H1 (cell line): ENCODE measurements at regions not wholly inside any gene's neighbourhood (a gene's known extent, or its start where the extent isn't known, plus 50 kb on each side); places are given as distances from the start of the nearest gene placed in this dataset.

ENCODE experiments used
- CTCF ChIA-PET: fragments of 300-600 bp; sonication (Branson Sonifier 250); formaldehyde crosslinking; loops from one replicate; lab custom pipeline; 2021; ENCODE audit not compliant: partially characterized antibody; lab: Charles Lee
- POLR2A ChIA-PET: fragments of 300-600 bp; sonication (Branson Sonifier 250); formaldehyde crosslinking; loops from one replicate; lab custom pipeline; 2021; ENCODE audit warnings: inconsistent platforms; ENCODE audit not compliant: partially characterized antibody; lab: Charles Lee
- DNase-seq, 2 experiments: peaks; one replicate each; pipeline versions ENCODE4 v3.0.0 to v3.0.0-alpha.2; 2010 to 2022; ENCODE audit warnings: low spot score in 2 of 2, low read depth in 1 of 2, mixed read lengths in 1 of 2
- FAIRE-seq: peaks from 2 replicates; lab custom pipeline; 2011; peaks lifted over from hg19 to GRCh38; lab: Jason Lieb, UNC
- H2AFZ ChIP-seq: 2 replicates; pipeline ENCODE4 v1.8.1; 2012; ENCODE audit warnings: low read length, inconsistent platforms
- H2AK5ac ChIP-seq: 2 replicates; pipeline ENCODE4 v1.6.1; 2013; ENCODE audit warnings: low read depth, low read length
- H2BK120ac ChIP-seq: replicated peaks from 2 replicates; pipeline ENCODE3; 2013; ENCODE audit warnings: low read depth, low read length, inconsistent platforms
- H2BK12ac ChIP-seq: 2 replicates; pipeline ENCODE4 v1.6.1; 2013; ENCODE audit warnings: low read depth, low read length
- H2BK15ac ChIP-seq: 2 replicates; pipeline ENCODE4 v1.6.1; 2013; ENCODE audit warnings: low read length
- H2BK20ac ChIP-seq: 2 replicates; pipeline ENCODE4 v1.6.1; 2013; ENCODE audit warnings: low read length
- H2BK5ac ChIP-seq: 2 replicates; pipeline ENCODE4 v1.6.1; 2013; ENCODE audit warnings: low read depth, low read length
- H3K14ac ChIP-seq: 2 replicates; pipeline ENCODE4 v1.6.1; 2013; ENCODE audit warnings: inconsistent platforms; ENCODE audit not compliant: insufficient read length
- H3K18ac ChIP-seq: 2 replicates; pipeline ENCODE4 v1.6.1; 2013; ENCODE audit warnings: low read length; ENCODE audit errors: extremely low read depth
- H3K23ac ChIP-seq: 2 replicates; pipeline ENCODE4 v1.6.1; 2013; ENCODE audit warnings: inconsistent platforms; ENCODE audit not compliant: insufficient read length
- H3K23me2 ChIP-seq: 2 replicates; pipeline ENCODE4 v1.6.1; 2013; ENCODE audit warnings: low read depth, low read length
- H3K27ac ChIP-seq: 2 replicates; pipeline ENCODE4 v1.6.1; 2011; ENCODE audit warnings: low read depth, low read length, inconsistent platforms
- H3K27me3 ChIP-seq, 4 experiments: replicated peaks in 1 of 4; 1 replicate in 1 of 4; 2 replicates in 3 of 4; pipeline versions ENCODE4 v1.6.1 to v1.8.1; 2011 to 2013; ENCODE audit warnings: low read length in 3 of 4, mild to moderate bottlenecking in 3 of 4, inconsistent platforms in 2 of 4, mixed read lengths in 2 of 4, moderate library complexity in 1 of 4; ENCODE audit not compliant: control insufficient read depth in 3 of 4, insufficient read depth in 3 of 4; ENCODE audit errors: extremely low read depth in 1 of 4
- H3K36me3 ChIP-seq, 4 experiments: 2 replicates each; pipeline versions ENCODE4 v1.6.1 to v1.8.1; 2011 to 2013; ENCODE audit warnings: mild to moderate bottlenecking in 4 of 4, low read length in 3 of 4, moderate library complexity in 2 of 4, control low read depth in 1 of 4, inconsistent platforms in 1 of 4; ENCODE audit not compliant: insufficient read depth in 4 of 4, control insufficient read depth in 2 of 4
- H3K4ac ChIP-seq: replicated peaks from 2 replicates; pipeline ENCODE3; 2013; ENCODE audit warnings: low read length, low read depth, mixed read lengths, inconsistent platforms; ENCODE audit not compliant: insufficient read length
- H3K4me1 ChIP-seq, 4 experiments: replicated peaks in 1 of 4; 1 replicate in 1 of 4; 2 replicates in 3 of 4; pipeline versions ENCODE4 v1.6.1 to v1.8.1; 2011 to 2013; ENCODE audit warnings: low read length in 3 of 4, inconsistent platforms in 2 of 4, mixed read lengths in 1 of 4; ENCODE audit not compliant: insufficient read depth in 4 of 4, control insufficient read depth in 3 of 4
- H3K4me2 ChIP-seq, 2 experiments: 2 replicates each; pipeline versions ENCODE4 v1.6.1 to v1.8.1; 2011 to 2013; ENCODE audit warnings: low read depth in 2 of 2, low read length in 2 of 2, control low read depth in 1 of 2, inconsistent platforms in 1 of 2, mild to moderate bottlenecking in 1 of 2; ENCODE audit not compliant: insufficient read depth in 1 of 2
- H3K4me3 ChIP-seq, 4 experiments: fragments of 200-600, 300-600 bp in 1 of 4; sonication (generic), shearing (Covaris generic), sonication (Bioruptor Twin) in 1 of 4; 2 replicates each; pipeline versions ENCODE4 v1.5.1 to v1.8.1; 2011 to 2016; ENCODE audit warnings: low read length in 4 of 4, low read depth in 3 of 4, control low read depth in 2 of 4, inconsistent platforms in 2 of 4, mild to moderate bottlenecking in 2 of 4, mixed read lengths in 1 of 4, moderate library complexity in 1 of 4; ENCODE audit not compliant: insufficient read depth in 2 of 4; ENCODE audit errors: extremely low read depth in 1 of 4
- H3K56ac ChIP-seq: replicated peaks from 2 replicates; pipeline ENCODE3; 2013; ENCODE audit warnings: low read depth, mild to moderate bottlenecking, mixed read lengths, low read length, inconsistent platforms; ENCODE audit not compliant: insufficient read length
- H3K79me1 ChIP-seq: 2 replicates; pipeline ENCODE4 v1.6.1; 2013; ENCODE audit warnings: low read depth, low read length, control low read depth
- H3K79me2 ChIP-seq, 2 experiments: 2 replicates each; pipeline versions ENCODE4 v1.6.1 to v1.8.1; 2012 to 2013; ENCODE audit warnings: low read length in 2 of 2, mild to moderate bottlenecking in 2 of 2, inconsistent platforms in 1 of 2; ENCODE audit not compliant: insufficient read depth in 2 of 2, control insufficient read depth in 1 of 2
- H3K9ac ChIP-seq, 4 experiments: replicated peaks in 1 of 4; 1 replicate in 1 of 4; 2 replicates in 3 of 4; pipeline versions ENCODE4 v1.6.1 to v1.8.1; 2011 to 2013; ENCODE audit warnings: low read depth in 3 of 4, low read length in 3 of 4, control low read depth in 2 of 4, mild to moderate bottlenecking in 2 of 4, moderate library complexity in 2 of 4, inconsistent platforms in 1 of 4; ENCODE audit errors: extremely low read depth in 1 of 4
- H3K9me3 ChIP-seq, 2 experiments: 2 replicates each; pipeline versions ENCODE4 v1.6.1 to v1.8.1; 2012 to 2013; ENCODE audit warnings: mild to moderate bottlenecking in 2 of 2, moderate library complexity in 2 of 2, control low read depth in 1 of 2, inconsistent platforms in 1 of 2, low read depth in 1 of 2, low read length in 1 of 2, mixed read lengths in 1 of 2; ENCODE audit not compliant: insufficient read depth in 2 of 2
- H4K20me1 ChIP-seq, 2 experiments: replicated peaks in 1 of 2; 2 replicates each; pipeline versions ENCODE3 to v1.8.1; 2011 to 2013; ENCODE audit warnings: inconsistent platforms in 2 of 2, low read length in 2 of 2, mild to moderate bottlenecking in 1 of 2; ENCODE audit not compliant: insufficient read depth in 2 of 2, control insufficient read depth in 1 of 2
- H4K5ac ChIP-seq: 2 replicates; pipeline ENCODE4 v1.6.1; 2013; ENCODE audit warnings: low read length, low read depth, mixed read lengths, inconsistent platforms; ENCODE audit not compliant: insufficient read length
- H4K8ac ChIP-seq: 2 replicates; pipeline ENCODE4 v1.8.0; 2013; ENCODE audit warnings: mild to moderate bottlenecking, moderate library complexity, low read length, inconsistent platforms; ENCODE audit not compliant: insufficient read depth; ENCODE audit errors: extremely low read depth
- H4K91ac ChIP-seq: replicated peaks from 2 replicates; pipeline ENCODE3; 2013; ENCODE audit warnings: low read length, mixed read lengths, inconsistent platforms; ENCODE audit not compliant: insufficient read length
- KDM4A ChIP-seq: IDR thresholded peaks from one replicate; pipeline ENCODE4 v1.7.1; 2012; ENCODE audit warnings: low read depth, mild to moderate bottlenecking, moderate library complexity, low read length, inconsistent platforms; ENCODE audit not compliant: severe bottlenecking
- SIN3A ChIP-seq, 2 experiments: IDR thresholded peaks in 1 of 2; conservative IDR thresholded peaks in 1 of 2; 2 replicates each; pipeline ENCODE4 v1.6.1; 2011 to 2012; ENCODE audit warnings: low read length in 2 of 2, improper control_type of control experiment in 1 of 2, low read depth in 1 of 2, mild to moderate bottlenecking in 1 of 2
- SP4 ChIP-seq: IDR thresholded peaks from 2 replicates; pipeline ENCODE4 v1.6.1; 2012; ENCODE audit warnings: low read length, inconsistent platforms
- SRF ChIP-seq: IDR thresholded peaks from 2 replicates; pipeline ENCODE4 v1.6.1; 2011; ENCODE audit warnings: mild to moderate bottlenecking, low read depth, low read length, moderate library complexity
- TEAD4 ChIP-seq: IDR thresholded peaks from 2 replicates; pipeline ENCODE4 v1.6.1; 2012; ENCODE audit warnings: low read depth, low read length, inconsistent platforms, mixed read lengths
- WGBS, 2 experiments: shearing (Covaris generic) in 1 of 2; methylation state at CpG; one replicate each; pipeline versions ENCODE4 v1.1.6 to v1.1.7; 2013 to 2015; ENCODE audit warnings: low lambda C conversion rate in 2 of 2, mixed read lengths in 2 of 2, inconsistent platforms in 1 of 2, low coverage in 1 of 2, missing lambda C conversion rate in 1 of 2; ENCODE audit not compliant: insufficient replicate concordance in 2 of 2, insufficient coverage in 1 of 2, insufficient read length in 1 of 2; ENCODE audit errors: extremely low coverage in 1 of 2, missing lambda C conversion rate in 1 of 2; 5-methylcytosine and 5-hydroxymethylcytosine counted together
- TF ChIP-seq, protein P1 (sequence below): IDR thresholded peaks from 2 replicates; pipeline ENCODE4 v1.6.1; 2011; ENCODE audit warnings: low read depth, mild to moderate bottlenecking, low read length; ENCODE audit not compliant: insufficient read depth
- TF ChIP-seq, protein P2 (sequence below): IDR thresholded peaks from 2 replicates; pipeline ENCODE4 v1.6.1; 2012; ENCODE audit warnings: inconsistent platforms
- TF ChIP-seq, protein P3 (sequence below): IDR thresholded peaks from 2 replicates; pipeline ENCODE4 v1.6.1; 2011; ENCODE audit warnings: low read length, improper control_type of control experiment

DNA sequence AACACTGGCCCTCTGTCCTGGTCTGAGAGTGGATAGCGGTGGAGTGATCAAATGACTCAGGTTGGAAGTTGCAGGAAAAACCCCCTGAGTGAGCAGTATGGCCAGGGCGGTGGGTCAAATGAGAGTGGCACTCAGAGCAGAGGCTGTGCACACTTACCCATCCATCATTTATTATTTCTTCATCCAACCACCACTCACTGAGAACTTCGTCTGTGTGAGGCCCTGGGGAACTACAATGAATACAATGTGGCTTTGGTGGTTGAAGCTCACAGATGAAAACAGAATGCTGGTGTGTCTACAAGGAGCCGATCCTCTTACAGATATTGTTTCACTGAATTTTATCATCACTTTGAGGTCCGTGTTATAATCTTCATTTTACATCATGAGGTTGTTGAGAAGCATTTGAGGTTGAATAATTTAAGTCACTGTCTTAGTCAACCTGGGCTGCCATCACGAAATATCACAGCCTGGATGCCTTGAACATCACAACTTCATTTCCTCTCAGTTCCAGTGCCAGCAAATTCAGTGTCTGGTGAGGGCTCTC lies 73.4 kb upstream of the ID2 start:
- Histone ChIP-seq H3K79me2 (no peaks in the 10 kb centered on the region), H3K56ac (no peak overlapping the region)

More for the DNA sequence above, 73.4 kb upstream of the ID2 start:
- Histone ChIP-seq H3K79me1 (no peaks in the 10 kb centered on the region), H3K4ac (no peak overlapping the region), H4K5ac (no peak overlapping the region), H2AFZ (no peak overlapping the region), H2BK20ac (no peak overlapping the region), H4K91ac (no peak overlapping the region), H2AK5ac (no peak overlapping the region), H3K36me3 (no peaks in the 10 kb centered on the region), H2BK15ac (no peak overlapping the region), H3K14ac (no peak overlapping the region), H3K4me1 (no peaks in the 10 kb centered on the region), H2BK5ac (no peak overlapping the region), H2BK12ac (no peak overlapping the region), H3K23me2 (no peaks in the 10 kb centered on the region), H3K4me2 (no peak overlapping the region), H3K23ac (no peak overlapping the region), H3K18ac (no peak overlapping the region), H3K4me3 (no peak overlapping the region), H2BK120ac (no peak overlapping the region), H3K27ac (no peak overlapping the region), H4K8ac (no peak overlapping the region), H4K20me1 (no peaks in the 10 kb centered on the region), H3K9me3 (no peaks in the 10 kb centered on the region), H3K27me3 (no peaks in the 10 kb centered on the region), H3K9ac (no peak overlapping the region)
- TF ChIP-seq, protein P1, sequence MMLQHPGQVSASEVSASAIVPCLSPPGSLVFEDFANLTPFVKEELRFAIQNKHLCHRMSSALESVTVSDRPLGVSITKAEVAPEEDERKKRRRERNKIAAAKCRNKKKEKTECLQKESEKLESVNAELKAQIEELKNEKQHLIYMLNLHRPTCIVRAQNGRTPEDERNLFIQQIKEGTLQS = no peak
- TF ChIP-seq, protein P2, sequence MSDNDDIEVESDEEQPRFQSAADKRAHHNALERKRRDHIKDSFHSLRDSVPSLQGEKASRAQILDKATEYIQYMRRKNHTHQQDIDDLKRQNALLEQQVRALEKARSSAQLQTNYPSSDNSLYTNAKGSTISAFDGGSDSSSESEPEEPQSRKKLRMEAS = no peak
- TF ChIP-seq SP4 = no peak
- no peak for TF ChIP-seq SRF
- no peak for TF ChIP-seq TEAD4
- no peak for TF ChIP-seq KDM4A
- TF ChIP-seq SIN3A (conservative IDR thresholded peaks at IDR 0.05 in 1 of 2, IDR thresholded peaks at IDR 0.05 in 1 of 2; ENCODE audit: low read depth in 1 of 2, low read length in 2 of 2) = no peak
- TF ChIP-seq, protein P3, sequence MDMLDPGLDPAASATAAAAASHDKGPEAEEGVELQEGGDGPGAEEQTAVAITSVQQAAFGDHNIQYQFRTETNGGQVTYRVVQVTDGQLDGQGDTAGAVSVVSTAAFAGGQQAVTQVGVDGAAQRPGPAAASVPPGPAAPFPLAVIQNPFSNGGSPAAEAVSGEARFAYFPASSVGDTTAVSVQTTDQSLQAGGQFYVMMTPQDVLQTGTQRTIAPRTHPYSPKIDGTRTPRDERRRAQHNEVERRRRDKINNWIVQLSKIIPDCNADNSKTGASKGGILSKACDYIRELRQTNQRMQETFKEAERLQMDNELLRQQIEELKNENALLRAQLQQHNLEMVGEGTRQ = no peak
- no peak for DNase-seq
- WGBS, 2 experiments = 92% methylated on average over 6 of the region's 6 CpGs; no CpG with 5 or more reads in 1 of the 2 experiments
- CTCF ChIA-PET = no interaction called here
- POLR2A ChIA-PET = no interaction called here
- no peak for FAIRE-seq
